Endodermal cell (in vitro differentiated cells): ENCODE measurements at regions not wholly inside any gene's neighbourhood (a gene's known extent, or its start where the extent isn't known, plus 50 kb on each side); places are given as distances from the start of the nearest gene placed in this dataset.

Experiments used
- DNase-seq: peaks from one replicate; pipeline ENCODE4 v3.0.0-alpha.2; 2017
- H3K27ac ChIP-seq: 2 replicates; pipeline ENCODE4 v1.5.1; 2013; ENCODE audit warnings: mild to moderate bottlenecking, low read depth, low read length, moderate library complexity
- H3K27me3 ChIP-seq: 2 replicates; pipeline ENCODE4 v1.6.1; 2013; ENCODE audit warnings: mild to moderate bottlenecking, low read length, moderate library complexity; ENCODE audit not compliant: insufficient read depth, control insufficient read depth, poor library complexity, severe bottlenecking
- H3K36me3 ChIP-seq: 2 replicates; pipeline ENCODE4 v1.7.0; 2013; ENCODE audit warnings: mild to moderate bottlenecking, low read length, moderate library complexity; ENCODE audit not compliant: control insufficient read depth, insufficient read depth
- H3K4me1 ChIP-seq: one replicate; pipeline ENCODE4 v1.7.0; 2013; ENCODE audit warnings: low read length; ENCODE audit not compliant: control insufficient read depth, insufficient read depth
- H3K4me3 ChIP-seq: 2 replicates; pipeline ENCODE4 v1.5.1; 2013; ENCODE audit warnings: mild to moderate bottlenecking, low read length, moderate library complexity
- H3K9ac ChIP-seq: 2 replicates; pipeline ENCODE4 v1.6.1; 2013; ENCODE audit warnings: mild to moderate bottlenecking, low read length, moderate library complexity; ENCODE audit not compliant: poor library complexity, severe bottlenecking; ENCODE audit errors: extremely low read depth
- H3K9me3 ChIP-seq: 2 replicates; pipeline ENCODE4 v1.6.1; 2013; ENCODE audit warnings: mild to moderate bottlenecking, low read length, moderate library complexity; ENCODE audit not compliant: control insufficient read depth
- H3K27ac Mint-ChIP-seq: 2 replicates; pipeline ENCODE4 v1.8.0; 2020; ENCODE audit warnings: mixed read lengths
- H3K27me3 Mint-ChIP-seq: 2 replicates; pipeline ENCODE4 v1.8.0; 2021; ENCODE audit warnings: mild to moderate bottlenecking, mixed read lengths; ENCODE audit not compliant: insufficient read depth
- H3K36me3 Mint-ChIP-seq: 2 replicates; pipeline ENCODE4 v1.8.0; 2020; ENCODE audit warnings: low read depth, mixed read lengths
- H3K4me1 Mint-ChIP-seq: 2 replicates; pipeline ENCODE4 v1.8.0; 2020; ENCODE audit warnings: mixed read lengths
- H3K4me3 Mint-ChIP-seq: 2 replicates; pipeline ENCODE4 v1.8.0; 2020; ENCODE audit warnings: mild to moderate bottlenecking, moderate library complexity, mixed read lengths
- H3K9me3 Mint-ChIP-seq: 2 replicates; pipeline ENCODE4 v1.8.0; 2020; ENCODE audit warnings: mild to moderate bottlenecking, mixed read lengths
- CTCF ChIP-seq: fragments of 200-600 bp; sonication (generic); conservative IDR thresholded peaks from 2 replicates; pipeline ENCODE4 v1.5.0; 2021; ENCODE audit warnings: antibody characterized with exemption, mild to moderate bottlenecking
- WGBS, 2 experiments: methylation state at CpG; one replicate each; pipeline versions ENCODE4 v1.1.5 to v1.1.7; 2013; ENCODE audit warnings: missing lambda C conversion rate in 2 of 2, mixed read lengths in 1 of 2; ENCODE audit not compliant: insufficient coverage in 1 of 2, insufficient read length in 1 of 2; 5-methylcytosine and 5-hydroxymethylcytosine counted together

GRCh38 chr3:64319391-64319790, 94.1 kb upstream of the PRICKLE2 start:
- no peaks in the 10 kb centered on the region for H3K27me3 ChIP-seq
- Mint-ChIP-seq H3K9me3 (no peaks in the 10 kb centered on the region), H3K27ac (no peak overlapping the region), H3K36me3 (no peaks in the 10 kb centered on the region), H3K27me3 (no peaks in the 10 kb centered on the region), H3K4me3 (no peak overlapping the region), H3K4me1 (peaks cover 10% of the 10 kb centered on the region)
- no peaks in the 10 kb centered on the region for H3K9me3 ChIP-seq
- WGBS, 2 experiments, result 31 to 71% methylated on average over 2 to 4 of the region's 4 CpGs
- DNase-seq, result peak; percentile 90
- H3K9ac ChIP-seq, result no peak overlapping the region
- H3K4me1 ChIP-seq, result no peaks in the 10 kb centered on the region
- peak; percentile 76 for TF ChIP-seq CTCF
- no peak overlapping the region for H3K27ac ChIP-seq
- no peaks in the 10 kb centered on the region for H3K36me3 ChIP-seq
- no peak overlapping the region for H3K4me3 ChIP-seq

GRCh38 chr3:64318668-64319271, 93.5 kb upstream of the PRICKLE2 start:
- no peaks in the 10 kb centered on the region for H3K27me3 Mint-ChIP-seq
- peak; percentile 70 for DNase-seq
- no peaks in the 10 kb centered on the region for H3K36me3 ChIP-seq
- no peak for TF ChIP-seq CTCF
- no peak overlapping the region for H3K4me3 Mint-ChIP-seq
- no peaks in the 10 kb centered on the region for H3K36me3 Mint-ChIP-seq
- peaks cover 10% of the 10 kb centered on the region for H3K4me1 Mint-ChIP-seq
- no peak overlapping the region for H3K4me3 ChIP-seq
- no peaks in the 10 kb centered on the region for H3K9me3 Mint-ChIP-seq
- no peaks in the 10 kb centered on the region for H3K4me1 ChIP-seq
- no peak overlapping the region for H3K9ac ChIP-seq
- H3K27ac ChIP-seq, result no peak overlapping the region
- no peaks in the 10 kb centered on the region for H3K27me3 ChIP-seq
- WGBS, 2 experiments, result 90% methylated on average over 1 of the region's 1 CpG; no CpG with 5 or more reads in 1 of the 2 experiments
- H3K27ac Mint-ChIP-seq, result no peak overlapping the region
- H3K9me3 ChIP-seq, result no peaks in the 10 kb centered on the region

GRCh38 chr3:64318001-64318400, 92.7 kb upstream of the PRICKLE2 start:
- Histone ChIP-seq H3K9me3 (no peaks in the 10 kb centered on the region), H3K4me3 (no peak overlapping the region), H3K9ac (no peak overlapping the region), H3K27ac (no peak overlapping the region), H3K36me3 (no peaks in the 10 kb centered on the region), H3K27me3 (no peaks in the 10 kb centered on the region), H3K4me1 (peaks cover 2% of the 10 kb centered on the region)
- Mint-ChIP-seq H3K27ac (no peak overlapping the region), H3K4me3 (no peak overlapping the region), H3K27me3 (no peaks in the 10 kb centered on the region), H3K36me3 (no peaks in the 10 kb centered on the region), H3K4me1 (peaks cover 10% of the 10 kb centered on the region), H3K9me3 (no peaks in the 10 kb centered on the region)
- no peak for TF ChIP-seq CTCF
- 95 to 97% methylated on average over 3 of the region's 3 CpGs for WGBS, 2 experiments
- DNase-seq, result no peak
